T-cell (primary cell): ENCODE measurements at regions not wholly inside any gene's neighbourhood (a gene's known extent, or its start where the extent isn't known, plus 50 kb on each side); places are given as distances from the start of the nearest gene placed in this dataset.

ENCODE experiments used
- ATAC-seq, 4 experiments: fragments of 200-7000 bp in 3 of 4; fragments of 150-1000 bp in 1 of 4; cut with Tn5 transposase; replicated peaks in 1 of 4; 1 replicate in 3 of 4; 2 replicates in 1 of 4; pipeline ENCODE4 v1.10.0; 2021; ENCODE audit warnings: moderate library complexity in 3 of 4, mild to moderate bottlenecking in 2 of 4, moderate number of reproducible peaks in 1 of 4
- CTCF ChIA-PET, 2 donors: fragments of 300-600 bp; sonication (Branson Sonifier 250); formaldehyde crosslinking; loops; one replicate each; lab custom pipeline; 2022; ENCODE audit warnings: antibody characterized with exemption in 2 of 2; lab: Charles Lee
- POLR2A ChIA-PET, 2 donors: fragments of 300-600 bp; sonication (Branson Sonifier 250); formaldehyde crosslinking; loops; one replicate each; lab custom pipeline; 2022; ENCODE audit warnings: antibody characterized with exemption in 2 of 2; lab: Charles Lee
- DNase-seq, 35 experiments: peaks; one replicate each; pipeline versions ENCODE4 v3.0.0 to v3.0.0-alpha.2; 2013 to 2023
- H3K27ac ChIP-seq: one replicate; pipeline ENCODE4 v1.5.1; 2013; ENCODE audit warnings: low read length
- H3K27me3 ChIP-seq, 2 experiments: replicated peaks in 1 of 2; 1 replicate in 1 of 2; 2 replicates in 1 of 2; pipeline versions ENCODE4 v1.6.1 to v1.7.0; 2013; ENCODE audit warnings: low read length in 1 of 2, mixed read lengths in 1 of 2; ENCODE audit not compliant: control insufficient read depth in 2 of 2, insufficient read depth in 2 of 2; ENCODE audit errors: extremely low read depth in 1 of 2
- H3K36me3 ChIP-seq, 2 donors: 1 replicate in 1 of 2; 2 replicates in 1 of 2; pipeline versions ENCODE4 v1.6.1 to v1.7.0; 2013; ENCODE audit warnings: low read length in 1 of 2; ENCODE audit not compliant: control insufficient read depth in 2 of 2, insufficient read depth in 1 of 2; ENCODE audit errors: extremely low read depth in 1 of 2
- H3K4me1 ChIP-seq, 2 experiments: 1 replicate in 1 of 2; 2 replicates in 1 of 2; pipeline versions ENCODE4 v1.6.1 to v1.7.0; 2013; ENCODE audit warnings: low read length in 2 of 2, mixed read lengths in 1 of 2; ENCODE audit not compliant: insufficient read depth in 2 of 2, control insufficient read depth in 1 of 2; ENCODE audit errors: extremely low read depth in 1 of 2
- H3K4me3 ChIP-seq, 2 donors: 1 replicate in 1 of 2; 2 replicates in 1 of 2; pipeline versions ENCODE4 v1.5.1 to v1.7.0; 2013; ENCODE audit warnings: mild to moderate bottlenecking in 2 of 2, low read length in 1 of 2, moderate library complexity in 1 of 2; ENCODE audit not compliant: control insufficient read depth in 1 of 2; ENCODE audit errors: extremely low read depth in 1 of 2
- H3K9me3 ChIP-seq: 2 replicates; pipeline ENCODE4 v1.7.0; 2013
- H3K27ac Mint-ChIP-seq, 2 donors: one replicate each; pipeline ENCODE4 v1.8.0; 2020 to 2021; ENCODE audit warnings: mild to moderate bottlenecking in 2 of 2, mixed read lengths in 2 of 2
- H3K27me3 Mint-ChIP-seq, 2 donors: one replicate each; pipeline ENCODE4 v1.8.0; 2021 to 2022; ENCODE audit warnings: mixed read lengths in 2 of 2
- H3K36me3 Mint-ChIP-seq: one replicate; pipeline ENCODE4 v1.8.0; 2021; ENCODE audit warnings: mixed read lengths
- H3K4me1 Mint-ChIP-seq, 3 donors: one replicate each; pipeline ENCODE4 v1.8.0; 2020 to 2022; ENCODE audit warnings: mixed read lengths in 3 of 3, mild to moderate bottlenecking in 1 of 3
- H3K4me3 Mint-ChIP-seq, 3 donors: one replicate each; pipeline ENCODE4 v1.8.0; 2020 to 2022; ENCODE audit warnings: mild to moderate bottlenecking in 3 of 3, mixed read lengths in 3 of 3, moderate library complexity in 3 of 3
- H3K9me3 Mint-ChIP-seq, 3 donors: one replicate each; pipeline ENCODE4 v1.8.0; 2020 to 2022; ENCODE audit warnings: mixed read lengths in 3 of 3
- WGBS: methylation state at CpG from one replicate; pipeline ENCODE4 v1.1.5; 2013; ENCODE audit warnings: missing lambda C conversion rate; ENCODE audit not compliant: insufficient coverage; 5-methylcytosine and 5-hydroxymethylcytosine counted together

DNA sequence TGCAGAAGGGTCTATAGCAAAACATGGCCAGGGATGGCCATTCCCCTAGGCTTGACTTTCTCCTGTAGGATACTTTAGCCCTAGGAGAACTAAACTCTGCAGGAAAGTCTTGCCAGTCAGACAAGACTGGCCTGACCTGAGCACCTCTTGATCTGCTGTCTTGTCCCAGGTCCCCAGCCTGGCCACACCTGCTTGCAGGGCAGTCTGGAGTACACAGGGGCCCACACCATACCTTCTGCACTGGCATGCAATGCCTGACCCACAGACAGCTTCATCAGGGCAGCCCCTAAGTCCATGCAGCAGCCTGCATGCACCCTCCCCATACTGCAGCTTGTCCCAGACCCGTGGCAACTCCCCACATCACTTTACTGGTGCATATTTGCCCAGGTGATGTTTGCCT, 204.6 kb downstream of the LRRC3B start:
- H3K27me3 ChIP-seq = no peaks in the 10 kb centered on the region
- ATAC-seq = no peak
- H3K4me1 Mint-ChIP-seq = no peaks in the 10 kb centered on the region
- ChIA-PET POLR2A (no interaction called here), CTCF (no interaction called here)
- no peaks in the 10 kb centered on the region for H3K36me3 Mint-ChIP-seq
- no peak overlapping the region for H3K4me3 Mint-ChIP-seq
- H3K4me3 ChIP-seq = no peak overlapping the region
- H3K27ac Mint-ChIP-seq = no peak overlapping the region
- 45% methylated on average over 1 of the region's 1 CpG for WGBS
- no peak for DNase-seq
- no peaks in the 10 kb centered on the region for H3K27me3 Mint-ChIP-seq
- no peaks in the 10 kb centered on the region for H3K4me1 ChIP-seq
- no peak overlapping the region for H3K27ac ChIP-seq
- H3K9me3 ChIP-seq = no peaks in the 10 kb centered on the region
- H3K36me3 ChIP-seq = no peaks in the 10 kb centered on the region
- peaks cover 16 to 22% (median 20%) of the 10 kb centered on the region in 3 donors for H3K9me3 Mint-ChIP-seq

GRCh38 chr3:26838026-26838425, 215.5 kb downstream of the LRRC3B start:
- ChIA-PET POLR2A (no interaction called here), CTCF (no interaction called here)
- peaks cover 8 to 10% (median 8%) of the 10 kb centered on the region in 3 donors for H3K9me3 Mint-ChIP-seq
- H3K27me3 Mint-ChIP-seq = no peaks in the 10 kb centered on the region
- no peak for DNase-seq
- Histone ChIP-seq H3K4me1 (no peaks in the 10 kb centered on the region), H3K4me3 (no peak overlapping the region), H3K9me3 (peaks cover 3% of the 10 kb centered on the region), H3K27me3 (no peaks in the 10 kb centered on the region), H3K27ac (no peak overlapping the region), H3K36me3 (no peaks in the 10 kb centered on the region)
- H3K4me1 Mint-ChIP-seq = no peaks in the 10 kb centered on the region
- no peaks in the 10 kb centered on the region for H3K36me3 Mint-ChIP-seq
- no peak overlapping the region for H3K27ac Mint-ChIP-seq
- no peak for ATAC-seq
- WGBS = 100% methylated on average over 1 of the region's 4 CpGs
- no peak overlapping the region for H3K4me3 Mint-ChIP-seq

DNA sequence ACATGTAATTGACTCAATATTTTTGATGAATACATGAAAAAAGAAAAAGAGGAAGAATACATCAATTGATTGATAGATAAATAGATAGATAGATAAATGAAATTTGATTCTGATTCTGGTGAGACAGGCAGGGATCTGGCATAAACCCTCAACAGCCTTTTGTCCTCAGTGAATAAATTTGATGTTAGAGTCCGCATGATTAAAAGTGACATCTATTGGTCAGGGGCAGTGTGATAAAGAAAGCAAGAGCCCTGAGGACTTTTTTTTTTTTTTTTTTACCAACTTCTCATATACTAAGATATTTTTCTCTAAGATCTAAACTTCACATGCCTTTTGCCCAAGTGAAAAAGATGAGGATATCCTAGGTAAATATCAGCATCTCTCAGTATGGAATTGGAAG, 216.4 kb downstream of the LRRC3B start:
- H3K4me1 Mint-ChIP-seq = no peaks in the 10 kb centered on the region

GRCh38 chr3:26840272-26840870, 217.8 kb downstream of the LRRC3B start:
- Mint-ChIP-seq H3K4me3 (no peak overlapping the region), H3K27me3 (no peaks in the 10 kb centered on the region), H3K27ac (no peak overlapping the region), H3K36me3 (no peaks in the 10 kb centered on the region), H3K4me1 (no peaks in the 10 kb centered on the region), H3K9me3 (peaks cover 5 to 11% (median 10%) of the 10 kb centered on the region in 3 donors)
- no peaks in the 10 kb centered on the region for H3K27me3 ChIP-seq
- ChIA-PET POLR2A (no interaction called here), CTCF (no interaction called here)
- no peaks in the 10 kb centered on the region for H3K36me3 ChIP-seq
- ATAC-seq (no peak), DNase-seq (no peak)
- no peak overlapping the region for H3K4me3 ChIP-seq
- H3K27ac ChIP-seq = no peak overlapping the region
- H3K4me1 ChIP-seq = no peaks in the 10 kb centered on the region
- H3K9me3 ChIP-seq = no peaks in the 10 kb centered on the region
- no CpG with 5 or more reads among the region's 1 CpG for WGBS

More for the DNA sequence above, 216.4 kb downstream of the LRRC3B start:
- no peaks in the 10 kb centered on the region for H3K27me3 Mint-ChIP-seq
- ChIA-PET CTCF (no interaction called here), POLR2A (no interaction called here)
- no peaks in the 10 kb centered on the region for H3K36me3 ChIP-seq
- H3K4me1 ChIP-seq = no peaks in the 10 kb centered on the region
- no peaks in the 10 kb centered on the region for H3K27me3 ChIP-seq
- H3K4me3 ChIP-seq = no peak overlapping the region
- no CpG with 5 or more reads among the region's 1 CpG for WGBS
- H3K4me3 Mint-ChIP-seq = no peak overlapping the region
- ATAC-seq = no peak
- no peaks in the 10 kb centered on the region for H3K36me3 Mint-ChIP-seq
- no peak overlapping the region for H3K27ac Mint-ChIP-seq
- DNase-seq = no peak
- H3K9me3 Mint-ChIP-seq = peaks cover 5 to 11% (median 7%) of the 10 kb centered on the region in 3 donors
- H3K9me3 ChIP-seq = no peaks in the 10 kb centered on the region
- H3K27ac ChIP-seq = no peak overlapping the region

DNA sequence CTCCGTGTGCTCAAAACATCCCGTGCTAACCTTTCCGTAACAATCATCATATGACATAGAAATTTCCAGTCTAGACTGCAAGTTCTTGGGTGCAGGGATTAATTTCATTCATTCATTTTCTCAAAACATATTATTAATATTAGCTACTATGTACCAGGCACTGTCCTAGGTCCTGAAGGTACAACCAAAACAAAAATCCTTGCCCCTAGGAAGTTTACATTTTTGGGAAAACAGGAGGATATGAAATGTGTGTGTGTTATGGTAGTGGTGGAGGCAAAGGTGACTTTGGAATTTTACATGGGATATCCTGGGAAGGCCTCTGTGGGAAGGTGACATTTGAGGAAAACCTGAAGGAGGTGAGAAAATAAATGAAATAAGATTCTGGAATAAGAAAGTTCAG, 222.6 kb downstream of the LRRC3B start:
- no CpG with 5 or more reads among the region's 3 CpGs for WGBS
- Mint-ChIP-seq H3K27me3 (no peaks in the 10 kb centered on the region), H3K27ac (no peak overlapping the region), H3K36me3 (no peaks in the 10 kb centered on the region), H3K4me3 (no peak overlapping the region), H3K4me1 (no peaks in the 10 kb centered on the region), H3K9me3 (peaks cover 9 to 13% (median 12%) of the 10 kb centered on the region in 3 donors)
- Histone ChIP-seq H3K36me3 (no peaks in the 10 kb centered on the region), H3K9me3 (no peaks in the 10 kb centered on the region), H3K4me3 (no peak overlapping the region), H3K27me3 (no peaks in the 10 kb centered on the region), H3K27ac (no peak overlapping the region), H3K4me1 (no peaks in the 10 kb centered on the region)
- DNase-seq = no peak
- ChIA-PET POLR2A (no interaction called here), CTCF (no interaction called here)
- ATAC-seq = no peak

DNA sequence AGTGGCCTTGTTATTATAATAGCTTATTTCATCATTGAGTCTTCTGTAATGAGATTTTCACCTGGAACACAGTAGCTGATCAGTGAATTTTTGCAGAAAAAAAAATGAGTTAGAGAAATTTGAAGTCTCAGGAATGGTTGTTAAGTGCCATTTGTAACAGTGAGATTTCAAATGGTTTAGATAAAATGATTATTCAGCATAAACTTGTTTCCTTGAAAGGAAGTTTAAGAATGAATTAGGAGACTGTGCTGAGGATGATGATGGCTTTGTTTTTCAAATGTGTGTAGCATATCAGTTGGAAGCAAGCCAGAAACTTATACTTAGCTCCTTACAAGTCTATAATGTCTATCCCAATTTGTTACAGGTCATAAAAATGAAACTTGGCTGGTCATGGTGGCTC, 225.1 kb downstream of the LRRC3B start:
- Mint-ChIP-seq H3K4me3 (no peak overlapping the region), H3K4me1 (no peaks in the 10 kb centered on the region), H3K36me3 (no peaks in the 10 kb centered on the region), H3K27me3 (no peaks in the 10 kb centered on the region), H3K9me3 (peaks cover 5 to 9% (median 8%) of the 10 kb centered on the region in 3 donors), H3K27ac (no peak overlapping the region)
- CTCF ChIA-PET = no interaction called here
- H3K27ac ChIP-seq = no peak overlapping the region
- no peaks in the 10 kb centered on the region for H3K36me3 ChIP-seq
- POLR2A ChIA-PET = no interaction called here
- H3K9me3 ChIP-seq = no peaks in the 10 kb centered on the region
- no peak for ATAC-seq
- DNase-seq = no peak
- no peak overlapping the region for H3K4me3 ChIP-seq
- H3K27me3 ChIP-seq = no peaks in the 10 kb centered on the region
- no peaks in the 10 kb centered on the region for H3K4me1 ChIP-seq

DNA sequence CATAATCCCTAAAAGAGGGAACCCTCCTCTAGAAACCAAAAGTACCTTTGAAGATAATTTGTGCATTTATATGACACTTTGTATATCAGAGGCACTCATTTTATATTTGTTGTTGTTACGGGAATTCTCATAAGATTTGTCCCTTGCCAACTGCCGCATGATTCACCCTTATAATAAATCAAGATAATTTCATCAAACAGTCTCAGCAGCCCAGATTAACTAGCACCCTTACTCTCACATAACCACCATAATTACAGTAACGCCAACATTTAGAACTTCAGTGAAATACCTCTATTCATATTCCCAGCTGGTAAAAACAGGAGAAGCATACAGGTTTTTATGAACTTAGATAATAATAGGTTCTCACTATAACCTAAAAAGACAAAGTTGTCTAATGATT, 271.9 kb downstream of the LRRC3B start:
- ChIA-PET CTCF (no interaction called here), POLR2A (no interaction called here)
- DNase-seq (no peak), ATAC-seq (no peak)
- Mint-ChIP-seq H3K36me3 (no peaks in the 10 kb centered on the region), H3K4me1 (no peaks in the 10 kb centered on the region), H3K27me3 (no peaks in the 10 kb centered on the region), H3K4me3 (no peak overlapping the region), H3K27ac (no peak overlapping the region), H3K9me3 (peaks cover 3 to 12% (median 11%) of the 10 kb centered on the region in 3 donors)
- Histone ChIP-seq H3K4me1 (no peaks in the 10 kb centered on the region), H3K27ac (no peak overlapping the region), H3K36me3 (no peaks in the 10 kb centered on the region), H3K9me3 (no peaks in the 10 kb centered on the region), H3K4me3 (no peak overlapping the region), H3K27me3 (no peaks in the 10 kb centered on the region)
- WGBS = no CpG with 5 or more reads among the region's 3 CpGs
